Liver (tissue), 3 donors: ENCODE measurements at regions not wholly inside any gene's neighbourhood (a gene's known extent, or its start where the extent isn't known, plus 50 kb on each side); places are given as distances from the start of the nearest gene placed in this dataset.

ENCODE experiments used
- JUND ChIP-seq, 2 donors: IDR thresholded peaks; 2 replicates each; pipeline ENCODE4 v1.6.1; 2016; ENCODE audit warnings: antibody characterized with exemption in 2 of 2
- REST ChIP-seq: IDR thresholded peaks from 2 replicates; pipeline ENCODE4 v1.6.1; 2016; ENCODE audit warnings: antibody characterized with exemption, mild to moderate bottlenecking
- TF ChIP-seq, protein P1 (sequence below): fragments of 150-350 bp; IDR thresholded peaks from 2 replicates; pipeline ENCODE4 v1.5.1; 2017; ENCODE audit warnings: improper control_type of control experiment, low read depth, low read length; ENCODE audit not compliant: missing input control
- TF ChIP-seq, protein P2 (sequence below): IDR thresholded peaks from 2 replicates; pipeline ENCODE4 v1.6.1; 2016; ENCODE audit warnings: antibody characterized with exemption
- donor health status: healthy.
- donor health status: healthy.

DNA sequence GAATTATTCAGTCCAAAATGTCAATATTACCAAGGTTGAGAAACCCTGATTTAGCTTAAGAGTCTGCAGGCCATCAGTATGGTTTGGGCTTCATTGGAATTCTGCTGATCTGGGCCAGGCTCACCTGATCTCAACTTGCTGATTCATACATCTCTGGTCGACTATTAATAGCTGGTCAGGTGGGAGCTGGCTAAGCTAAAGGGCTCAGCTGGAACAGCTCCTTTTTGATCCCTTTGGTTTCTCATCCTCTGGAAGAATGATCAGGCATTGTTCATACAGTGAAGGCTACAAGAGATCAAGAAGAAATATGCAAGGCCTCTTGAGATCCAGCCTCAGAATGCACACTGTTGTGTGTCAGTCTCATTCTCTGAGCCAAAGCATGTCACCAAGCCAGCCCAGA lies 123.3 kb upstream of the MME start:
- no peak for TF ChIP-seq JUND (IDR thresholded peaks at IDR 0.05)
- TF ChIP-seq, protein P1, sequence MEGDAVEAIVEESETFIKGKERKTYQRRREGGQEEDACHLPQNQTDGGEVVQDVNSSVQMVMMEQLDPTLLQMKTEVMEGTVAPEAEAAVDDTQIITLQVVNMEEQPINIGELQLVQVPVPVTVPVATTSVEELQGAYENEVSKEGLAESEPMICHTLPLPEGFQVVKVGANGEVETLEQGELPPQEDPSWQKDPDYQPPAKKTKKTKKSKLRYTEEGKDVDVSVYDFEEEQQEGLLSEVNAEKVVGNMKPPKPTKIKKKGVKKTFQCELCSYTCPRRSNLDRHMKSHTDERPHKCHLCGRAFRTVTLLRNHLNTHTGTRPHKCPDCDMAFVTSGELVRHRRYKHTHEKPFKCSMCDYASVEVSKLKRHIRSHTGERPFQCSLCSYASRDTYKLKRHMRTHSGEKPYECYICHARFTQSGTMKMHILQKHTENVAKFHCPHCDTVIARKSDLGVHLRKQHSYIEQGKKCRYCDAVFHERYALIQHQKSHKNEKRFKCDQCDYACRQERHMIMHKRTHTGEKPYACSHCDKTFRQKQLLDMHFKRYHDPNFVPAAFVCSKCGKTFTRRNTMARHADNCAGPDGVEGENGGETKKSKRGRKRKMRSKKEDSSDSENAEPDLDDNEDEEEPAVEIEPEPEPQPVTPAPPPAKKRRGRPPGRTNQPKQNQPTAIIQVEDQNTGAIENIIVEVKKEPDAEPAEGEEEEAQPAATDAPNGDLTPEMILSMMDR = no peak
- no peak for TF ChIP-seq REST
- TF ChIP-seq, protein P2, sequence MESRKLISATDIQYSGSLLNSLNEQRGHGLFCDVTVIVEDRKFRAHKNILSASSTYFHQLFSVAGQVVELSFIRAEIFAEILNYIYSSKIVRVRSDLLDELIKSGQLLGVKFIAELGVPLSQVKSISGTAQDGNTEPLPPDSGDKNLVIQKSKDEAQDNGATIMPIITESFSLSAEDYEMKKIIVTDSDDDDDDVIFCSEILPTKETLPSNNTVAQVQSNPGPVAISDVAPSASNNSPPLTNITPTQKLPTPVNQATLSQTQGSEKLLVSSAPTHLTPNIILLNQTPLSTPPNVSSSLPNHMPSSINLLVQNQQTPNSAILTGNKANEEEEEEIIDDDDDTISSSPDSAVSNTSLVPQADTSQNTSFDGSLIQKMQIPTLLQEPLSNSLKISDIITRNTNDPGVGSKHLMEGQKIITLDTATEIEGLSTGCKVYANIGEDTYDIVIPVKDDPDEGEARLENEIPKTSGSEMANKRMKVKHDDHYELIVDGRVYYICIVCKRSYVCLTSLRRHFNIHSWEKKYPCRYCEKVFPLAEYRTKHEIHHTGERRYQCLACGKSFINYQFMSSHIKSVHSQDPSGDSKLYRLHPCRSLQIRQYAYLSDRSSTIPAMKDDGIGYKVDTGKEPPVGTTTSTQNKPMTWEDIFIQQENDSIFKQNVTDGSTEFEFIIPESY = no peak
